ENCODE measurements at regions not wholly inside any gene's neighbourhood (a gene's known extent, or its start where the extent isn't known, plus 50 kb on each side); places are given as distances from the start of the nearest gene placed in this dataset.

DNA sequence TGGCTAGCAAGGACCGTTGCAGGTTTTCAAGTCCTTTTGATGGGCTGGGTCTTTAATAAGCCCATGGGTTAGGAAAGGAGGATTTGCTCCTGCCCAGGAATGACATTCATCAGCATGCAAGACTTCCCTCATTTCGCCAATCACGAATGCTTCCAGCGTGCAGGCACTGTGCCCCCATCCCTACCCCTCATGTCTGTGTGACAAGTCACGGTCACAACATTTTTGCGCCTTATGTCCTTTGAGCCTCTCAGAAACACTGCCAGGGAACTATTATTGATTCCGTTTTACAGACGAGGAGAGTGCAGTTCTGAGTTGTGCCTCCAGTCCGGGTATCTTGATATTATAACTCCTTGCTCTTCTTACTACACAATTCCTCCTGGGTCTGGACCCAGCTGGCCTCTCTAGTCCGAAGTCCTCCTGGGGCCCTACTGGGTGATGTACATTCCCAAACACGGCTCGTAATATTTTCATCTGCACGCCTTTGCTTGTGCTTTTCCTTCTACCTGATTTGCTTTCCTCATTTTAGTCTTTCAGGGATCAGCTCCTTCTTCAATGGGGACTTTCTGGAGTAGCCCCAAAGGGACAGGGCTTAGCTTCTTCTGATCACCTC is 101.8 kb upstream of the MYCN start:
- no peak overlapping the region for H3K4me2 ChIP-seq
- TF ChIP-seq PHF8 (IDR thresholded peaks at IDR 0.05; ENCODE audit: borderline replicate concordance, low read depth) (no peak), ZNF302 (CRISPR knock-in tag; IDR thresholded peaks at IDR 0.05) (no peak), TFCP2L1 (CRISPR knock-in tag; IDR thresholded peaks at IDR 0.05) (no peak)
- TF ChIP-seq, protein P1, sequence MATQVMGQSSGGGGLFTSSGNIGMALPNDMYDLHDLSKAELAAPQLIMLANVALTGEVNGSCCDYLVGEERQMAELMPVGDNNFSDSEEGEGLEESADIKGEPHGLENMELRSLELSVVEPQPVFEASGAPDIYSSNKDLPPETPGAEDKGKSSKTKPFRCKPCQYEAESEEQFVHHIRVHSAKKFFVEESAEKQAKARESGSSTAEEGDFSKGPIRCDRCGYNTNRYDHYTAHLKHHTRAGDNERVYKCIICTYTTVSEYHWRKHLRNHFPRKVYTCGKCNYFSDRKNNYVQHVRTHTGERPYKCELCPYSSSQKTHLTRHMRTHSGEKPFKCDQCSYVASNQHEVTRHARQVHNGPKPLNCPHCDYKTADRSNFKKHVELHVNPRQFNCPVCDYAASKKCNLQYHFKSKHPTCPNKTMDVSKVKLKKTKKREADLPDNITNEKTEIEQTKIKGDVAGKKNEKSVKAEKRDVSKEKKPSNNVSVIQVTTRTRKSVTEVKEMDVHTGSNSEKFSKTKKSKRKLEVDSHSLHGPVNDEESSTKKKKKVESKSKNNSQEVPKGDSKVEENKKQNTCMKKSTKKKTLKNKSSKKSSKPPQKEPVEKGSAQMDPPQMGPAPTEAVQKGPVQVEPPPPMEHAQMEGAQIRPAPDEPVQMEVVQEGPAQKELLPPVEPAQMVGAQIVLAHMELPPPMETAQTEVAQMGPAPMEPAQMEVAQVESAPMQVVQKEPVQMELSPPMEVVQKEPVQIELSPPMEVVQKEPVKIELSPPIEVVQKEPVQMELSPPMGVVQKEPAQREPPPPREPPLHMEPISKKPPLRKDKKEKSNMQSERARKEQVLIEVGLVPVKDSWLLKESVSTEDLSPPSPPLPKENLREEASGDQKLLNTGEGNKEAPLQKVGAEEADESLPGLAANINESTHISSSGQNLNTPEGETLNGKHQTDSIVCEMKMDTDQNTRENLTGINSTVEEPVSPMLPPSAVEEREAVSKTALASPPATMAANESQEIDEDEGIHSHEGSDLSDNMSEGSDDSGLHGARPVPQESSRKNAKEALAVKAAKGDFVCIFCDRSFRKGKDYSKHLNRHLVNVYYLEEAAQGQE (IDR thresholded peaks at IDR 0.05), result no peak
- no peak overlapping the region for H3K27ac ChIP-seq
- no peak for ATAC-seq
- no peak for FAIRE-seq
- no peaks in the 10 kb centered on the region for H3K9me3 ChIP-seq
- H3K4me3 ChIP-seq, result no peak overlapping the region
- 51% methylated on average over 13 of the region's 13 CpGs for WGBS (ENCODE audit: missing lambda C conversion rate)
- no peaks in the 10 kb centered on the region for H3K4me1 ChIP-seq
- no peak for DNase-seq (ENCODE audit: low read depth in 1 of 2, low spot score in 1 of 2)
- ChIA-PET POLR2A (no interaction called here), CTCF (no interaction called here)

DNA sequence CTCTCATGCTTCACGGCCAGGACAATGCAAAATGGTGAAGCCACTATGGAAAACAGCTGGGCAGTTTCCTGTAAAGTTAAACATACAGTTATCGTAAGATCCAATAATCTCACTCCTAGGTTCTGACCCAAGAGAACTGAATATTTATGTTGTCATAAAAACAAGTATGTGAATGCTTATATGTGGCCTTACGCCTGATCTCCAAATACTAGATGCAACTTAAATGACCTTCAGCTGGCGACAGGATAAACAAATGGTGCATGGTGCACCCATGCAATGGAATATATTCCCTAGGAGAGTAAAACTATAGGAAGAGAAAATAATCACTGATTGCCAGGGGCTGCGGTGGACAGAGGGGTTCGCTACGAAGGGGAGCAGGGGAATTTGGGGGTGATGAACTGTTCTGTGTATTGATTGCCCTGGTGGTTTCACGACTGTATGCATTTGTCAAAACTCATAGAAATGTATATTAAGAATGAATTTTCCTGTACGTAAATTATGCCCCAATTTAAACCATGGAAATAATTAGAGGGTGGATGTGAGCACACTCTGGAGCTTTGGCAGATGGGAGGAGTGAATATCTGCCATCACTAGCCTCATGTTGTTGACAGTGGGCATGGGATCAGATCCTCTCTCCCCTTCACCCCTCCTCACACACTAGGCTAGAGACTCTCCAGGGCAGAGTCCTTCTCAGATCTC is 100.8 kb upstream of the MYCN start:
- H3K4me3 ChIP-seq, result no peak overlapping the region
- H3K4me1 ChIP-seq, result no peaks in the 10 kb centered on the region
- 61% methylated on average over 9 of the region's 9 CpGs for WGBS (ENCODE audit: missing lambda C conversion rate)
- no peak overlapping the region for H3K27ac ChIP-seq
- no peak for ATAC-seq
- POLR2A ChIA-PET, result no interaction called here
- H3K9me3 ChIP-seq, result no peaks in the 10 kb centered on the region
- TF ChIP-seq POLR2AphosphoS2 (conservative IDR thresholded peaks at IDR 0.05; ENCODE audit: low read length) (no peak), TP53 (CRISPR knock-in tag; IDR thresholded peaks at IDR 0.05) (no peak), BHLHE40 (IDR thresholded peaks at IDR 0.05; ENCODE audit: low read depth, low read length) (no peak), HOXA7 (CRISPR knock-in tag; IDR thresholded peaks at IDR 0.05) (no peak), PBX3 (IDR thresholded peaks at IDR 0.05) (no peak), RAD21 (conservative IDR thresholded peaks at IDR 0.05 in 1 of 2, IDR thresholded peaks at IDR 0.05 in 1 of 2) (no peak), RFX5 (IDR thresholded peaks at IDR 0.05) (no peak), CHD4 (IDR thresholded peaks at IDR 0.05; ENCODE audit: borderline replicate concordance) (no peak), CTCF (IDR thresholded peaks at IDR 0.05) (no peak), NPAS2 (CRISPR knock-in tag; IDR thresholded peaks at IDR 0.05; ENCODE audit: borderline replicate concordance) (no peak), ZC3H11A (IDR thresholded peaks at IDR 0.05) (no peak), RARB (CRISPR knock-in tag; IDR thresholded peaks at IDR 0.05) (no peak), HMGXB4 (CRISPR knock-in tag; IDR thresholded peaks at IDR 0.05; ENCODE audit: borderline replicate concordance) (no peak), HDAC2 (IDR thresholded peaks at IDR 0.05) (no peak), SMC3 (IDR thresholded peaks at IDR 0.05) (no peak), FOXS1 (CRISPR knock-in tag; IDR thresholded peaks at IDR 0.05) (no peak)
- TF ChIP-seq, protein P1 (IDR thresholded peaks at IDR 0.05), result no peak
- TF ChIP-seq, protein P2, sequence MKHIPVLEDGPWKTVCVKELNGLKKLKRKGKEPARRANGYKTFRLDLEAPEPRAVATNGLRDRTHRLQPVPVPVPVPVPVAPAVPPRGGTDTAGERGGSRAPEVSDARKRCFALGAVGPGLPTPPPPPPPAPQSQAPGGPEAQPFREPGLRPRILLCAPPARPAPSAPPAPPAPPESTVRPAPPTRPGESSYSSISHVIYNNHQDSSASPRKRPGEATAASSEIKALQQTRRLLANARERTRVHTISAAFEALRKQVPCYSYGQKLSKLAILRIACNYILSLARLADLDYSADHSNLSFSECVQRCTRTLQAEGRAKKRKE (CRISPR knock-in tag; IDR thresholded peaks at IDR 0.05; ENCODE audit: low read depth), result no peak
- no peak for DNase-seq (ENCODE audit: low read depth in 1 of 2, low spot score in 1 of 2)
- CTCF ChIA-PET, result no interaction called here
- FAIRE-seq, result no peak
- H3K4me2 ChIP-seq, result no peak overlapping the region

All from A549 (cell line).